GM12878 (cell line): ENCODE measurements at regions not wholly inside any gene's neighbourhood (a gene's known extent, or its start where the extent isn't known, plus 50 kb on each side); places are given as distances from the start of the nearest gene placed in this dataset.

ENCODE experiments used
- CEBPB ChIP-seq, 2 experiments: fragments of 150-350 bp in 1 of 2; IDR thresholded peaks; 2 replicates each; pipeline ENCODE4 v1.6.1; 2012 to 2014; ENCODE audit warnings: low read depth in 2 of 2, low read length in 2 of 2, borderline replicate concordance in 1 of 2, inconsistent platforms in 1 of 2
- CREB1 ChIP-seq: IDR thresholded peaks from 2 replicates; pipeline ENCODE4 v1.6.1; 2012; ENCODE audit warnings: low read depth, mild to moderate bottlenecking, inconsistent platforms
- CTCF ChIP-seq, 3 experiments: IDR thresholded peaks in 2 of 3; conservative IDR thresholded peaks in 1 of 3; 2 replicates each; pipeline ENCODE4 v1.5.1; 2011; ENCODE audit warnings: low read depth in 3 of 3, low read length in 3 of 3, mild to moderate bottlenecking in 3 of 3, control low read depth in 2 of 3, moderate library complexity in 2 of 3, inconsistent platforms in 1 of 3, mixed read lengths in 1 of 3; ENCODE audit not compliant: control insufficient read depth in 2 of 3, insufficient read depth in 1 of 3; ENCODE audit errors: extremely low read depth in 1 of 3
- EP300 ChIP-seq, 2 experiments: fragments of 150-350 bp in 1 of 2; IDR thresholded peaks; 2 replicates each; pipeline ENCODE4 v1.6.1; 2011 to 2012; ENCODE audit warnings: low read depth in 2 of 2, low read length in 2 of 2, borderline replicate concordance in 1 of 2, improper control_type of control experiment in 1 of 2, inconsistent platforms in 1 of 2; ENCODE audit not compliant: control insufficient read depth in 1 of 2
- FOXM1 ChIP-seq: IDR thresholded peaks from 2 replicates; pipeline ENCODE4 v1.6.1; 2012; ENCODE audit warnings: low read depth, mild to moderate bottlenecking, inconsistent platforms, low read length, moderate library complexity
- NBN ChIP-seq: fragments of 450-650 bp; IDR thresholded peaks from 2 replicates; pipeline ENCODE4 v1.6.1; 2016
- TARDBP ChIP-seq: IDR thresholded peaks from 2 replicates; pipeline ENCODE4 v1.6.1; 2016; ENCODE audit warnings: borderline replicate concordance

- TF ChIP-seq CTCF (IDR thresholded peaks at IDR 0.05 in 2 of 3, conservative IDR thresholded peaks at IDR 0.05 in 1 of 3; ENCODE audit: control insufficient read depth in 2 of 3, extremely low read depth in 1 of 3, insufficient read depth in 1 of 3, low read depth in 3 of 3, low read length in 3 of 3), result no peak
- no peak for TF ChIP-seq NBN
- TF ChIP-seq FOXM1, result no peak
- TF ChIP-seq CREB1, result no peak
- TF ChIP-seq TARDBP, result no peak
- TF ChIP-seq EP300 (IDR thresholded peaks at IDR 0.05; ENCODE audit: borderline replicate concordance in 1 of 2, control insufficient read depth in 1 of 2, low read depth in 2 of 2, low read length in 2 of 2), result no peak
- TF ChIP-seq CEBPB (IDR thresholded peaks at IDR 0.05; ENCODE audit: borderline replicate concordance in 1 of 2, low read depth in 2 of 2, low read length in 2 of 2), result no peak
These were observed 62.4 kb upstream of the WNT4 start for GRCh38 chr1:22204989-22205913.
